Hematopoietic multipotent progenitor cell treated with erythropoietin and hydrocortisone succinate and interleukin-3 and kit ligand, for 4 days (in vitro differentiated cells): ENCODE measurements at regions not wholly inside any gene's neighbourhood (a gene's known extent, or its start where the extent isn't known, plus 50 kb on each side); places are given as distances from the start of the nearest gene placed in this dataset.

Experiments
- DNase-seq: peaks from one replicate; pipeline ENCODE4 v3.0.0-alpha.2; 2015

- DNase-seq: no peak
Observed at GRCh38 chr4:28555866-28556265, 1695.2 kb downstream of the STIM2 start.

- DNase-seq: no peak
Observed at GRCh38 chr4:28557755-28558154, 1697.1 kb downstream of the STIM2 start.

- DNase-seq: no peak
Observed at GRCh38 chr4:28558895-28559294, 1698.3 kb downstream of the STIM2 start.

- no peak for DNase-seq
Observed at GRCh38 chr4:28562913-28563312, 1702.3 kb downstream of the STIM2 start.

- no peak for DNase-seq
Observed at GRCh38 chr4:28565396-28565795, 1704.8 kb downstream of the STIM2 start.

- DNase-seq: no peak
Observed at GRCh38 chr4:28600958-28601357, 1740.3 kb downstream of the STIM2 start.

- no peak for DNase-seq
Observed at GRCh38 chr4:28621591-28621990, 1761.0 kb downstream of the STIM2 start.

GRCh38 chr4:28636971-28637370, 1776.3 kb downstream of the STIM2 start:
- no peak for DNase-seq

GRCh38 chr4:28639747-28640146, 1779.1 kb downstream of the STIM2 start:
- DNase-seq: no peak

GRCh38 chr4:28654618-28655017, 1794.0 kb downstream of the STIM2 start:
- no peak for DNase-seq

GRCh38 chr4:28665306-28665705, 1804.7 kb downstream of the STIM2 start:
- no peak for DNase-seq

- no peak for DNase-seq
Observed at GRCh38 chr4:28675582-28675981, 1814.9 kb downstream of the STIM2 start.

- no peak for DNase-seq
Observed at GRCh38 chr4:28677808-28678207, 1817.2 kb downstream of the STIM2 start.

- no peak for DNase-seq
Observed at GRCh38 chr4:28682847-28683246, 1822.2 kb downstream of the STIM2 start.

- peak; percentile 45 for DNase-seq
Observed at GRCh38 chr4:28686618-28687017, 1826.0 kb downstream of the STIM2 start.

- no peak for DNase-seq
Observed at GRCh38 chr4:28690890-28691289, 1830.2 kb downstream of the STIM2 start.

- DNase-seq: no peak
Observed at GRCh38 chr4:28702571-28702970, 1841.9 kb downstream of the STIM2 start.

- DNase-seq: no peak
Observed at GRCh38 chr4:28709891-28710290, 1849.2 kb downstream of the STIM2 start.

- no peak for DNase-seq
Observed at GRCh38 chr4:28723371-28723770, 1862.7 kb downstream of the STIM2 start.

GRCh38 chr4:28724239-28724638, 1863.6 kb downstream of the STIM2 start:
- no peak for DNase-seq

- no peak for DNase-seq
Observed at GRCh38 chr4:28730304-28730703, 1869.7 kb downstream of the STIM2 start.

- no peak for DNase-seq
Observed at GRCh38 chr4:28744066-28744465, 1883.4 kb downstream of the STIM2 start.

- DNase-seq: no peak
Observed at GRCh38 chr4:28754376-28754775, 1893.7 kb downstream of the STIM2 start.

- no peak for DNase-seq
Observed at GRCh38 chr4:28755081-28755480, 1894.4 kb downstream of the STIM2 start.

GRCh38 chr4:28759064-28759463, 1898.4 kb downstream of the STIM2 start:
- DNase-seq: no peak

GRCh38 chr4:28760003-28760402, 1899.4 kb downstream of the STIM2 start:
- DNase-seq: no peak
